ENCODE measurements at regions not wholly inside any gene's neighbourhood (a gene's known extent, or its start where the extent isn't known, plus 50 kb on each side); places are given as distances from the start of the nearest gene placed in this dataset.
"Not testable (repeated sequence)": the region's sequence is repeated elsewhere in the genome, so short reads cannot be mapped to it uniquely, and the experiment has no call there.

DNA sequence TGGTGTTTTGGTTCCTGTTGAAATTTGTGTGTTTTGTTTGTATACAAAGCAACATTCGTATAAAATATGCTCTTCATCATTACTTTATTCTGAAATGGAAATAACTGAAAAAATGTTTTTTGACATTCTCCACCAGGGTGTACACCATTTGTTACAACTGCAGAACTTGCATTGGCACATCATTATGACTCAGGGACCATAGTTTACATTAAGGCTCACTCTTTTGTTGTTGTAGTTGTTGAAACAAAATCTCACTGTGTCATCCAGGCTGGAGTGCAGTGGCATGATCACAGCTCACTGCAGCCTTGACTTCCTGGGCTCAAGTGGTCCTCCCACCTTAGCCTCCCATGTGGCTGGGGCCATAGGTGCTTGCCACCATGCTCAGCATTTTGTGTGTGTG is 676.6 kb downstream of the TDRD15 start:
- FAIRE-seq (no peak), DNase-seq (ENCODE audit: extremely low spot score, insufficient read length, low read depth) (no peak)

GRCh38 chr2:21803550-21803949 is 679.8 kb downstream of the TDRD15 start:
- FAIRE-seq (no peak), DNase-seq (ENCODE audit: extremely low spot score, insufficient read length, low read depth) (no peak)

DNA sequence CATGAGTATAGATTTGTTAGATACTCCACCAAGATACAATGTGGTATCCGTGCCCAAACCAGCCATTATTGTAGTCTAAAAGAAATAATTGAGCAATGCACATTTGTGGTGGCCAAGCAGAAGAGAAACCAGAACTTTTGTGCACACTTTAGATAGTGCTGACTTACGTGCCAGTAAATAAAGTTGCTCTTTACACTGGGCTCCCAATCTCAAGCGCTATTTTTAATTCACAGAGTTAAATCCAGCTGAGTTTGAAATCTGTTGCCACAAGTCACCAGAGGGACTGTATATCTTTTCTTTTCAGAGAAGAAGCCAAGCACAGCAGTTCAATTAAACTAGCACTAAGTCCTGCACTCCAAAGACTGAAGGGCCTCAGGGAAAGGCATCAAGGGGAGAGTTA is 680.4 kb downstream of the TDRD15 start:
- no peak for DNase-seq (ENCODE audit: extremely low spot score, insufficient read length, low read depth)
- no peak for FAIRE-seq

GRCh38 chr2:21811541-21811940 is 687.8 kb downstream of the TDRD15 start:
- DNase-seq (ENCODE audit: extremely low spot score, insufficient read length, low read depth) (no peak), FAIRE-seq (no peak)

DNA sequence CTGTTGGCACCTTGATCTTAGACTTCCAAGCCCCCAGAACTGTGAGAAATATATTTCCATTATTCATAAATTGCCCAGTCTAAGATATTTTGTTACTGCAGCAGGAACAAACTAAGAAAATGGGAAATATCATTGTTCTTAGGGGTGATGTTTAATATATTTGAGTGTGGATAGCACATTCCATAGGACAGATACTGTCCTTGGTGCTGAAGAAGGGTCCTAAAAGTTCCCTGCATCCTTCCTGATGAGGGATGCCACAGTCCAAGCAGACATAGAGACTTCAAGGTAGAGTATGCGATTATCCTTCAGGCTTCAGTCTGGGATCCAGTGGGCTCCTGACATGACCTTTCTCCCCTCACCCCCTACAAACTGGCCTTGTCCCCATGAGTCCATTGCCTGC is 689.0 kb downstream of the TDRD15 start:
- no peak for FAIRE-seq

GRCh38 chr2:21814588-21815149 is 690.9 kb downstream of the TDRD15 start:
- DNase-seq (ENCODE audit: extremely low spot score, insufficient read length, low read depth) (no peak), FAIRE-seq (no peak)

More for the DNA sequence above, 689.0 kb downstream of the TDRD15 start:
- DNase-seq (ENCODE audit: extremely low spot score, insufficient read length, low read depth) = no peak

DNA sequence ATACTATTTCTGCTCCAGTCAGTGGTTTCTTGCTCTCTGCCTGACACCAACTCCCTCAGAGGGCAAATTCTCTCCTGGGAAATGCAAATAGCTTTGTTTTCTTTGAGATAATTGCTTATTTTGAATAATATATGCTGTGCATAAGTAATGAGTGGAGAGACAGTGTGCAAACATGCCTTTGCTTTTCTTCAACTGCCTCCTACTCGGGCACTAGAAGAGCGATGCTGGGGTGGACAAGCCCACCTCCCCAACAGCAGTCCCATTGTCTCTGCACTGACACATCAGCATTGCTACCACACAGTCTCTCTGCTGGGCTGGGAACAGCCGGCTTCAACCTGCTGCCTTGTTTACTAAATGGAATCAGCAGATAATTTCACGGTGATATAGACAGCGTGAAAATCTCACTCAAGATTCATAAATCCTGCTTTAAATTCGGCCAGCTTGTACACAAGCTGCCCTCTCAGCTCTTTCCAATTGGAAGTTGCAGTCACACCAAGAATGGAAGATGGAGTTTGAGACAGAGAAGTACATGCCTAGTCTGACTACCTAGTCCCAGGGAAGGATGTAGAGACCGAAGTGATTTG is 694.5 kb downstream of the TDRD15 start:
- FAIRE-seq (no peak), DNase-seq (ENCODE audit: extremely low spot score, insufficient read length, low read depth) (no peak)

- no peak for FAIRE-seq
- no peak for DNase-seq (ENCODE audit: extremely low spot score, insufficient read length, low read depth)
Observed at GRCh38 chr2:21819454-21819853, 695.7 kb downstream of the TDRD15 start.

GRCh38 chr2:21820271-21820670 is 696.5 kb downstream of the TDRD15 start:
- FAIRE-seq (no peak), DNase-seq (ENCODE audit: extremely low spot score, insufficient read length, low read depth) (no peak)

DNA sequence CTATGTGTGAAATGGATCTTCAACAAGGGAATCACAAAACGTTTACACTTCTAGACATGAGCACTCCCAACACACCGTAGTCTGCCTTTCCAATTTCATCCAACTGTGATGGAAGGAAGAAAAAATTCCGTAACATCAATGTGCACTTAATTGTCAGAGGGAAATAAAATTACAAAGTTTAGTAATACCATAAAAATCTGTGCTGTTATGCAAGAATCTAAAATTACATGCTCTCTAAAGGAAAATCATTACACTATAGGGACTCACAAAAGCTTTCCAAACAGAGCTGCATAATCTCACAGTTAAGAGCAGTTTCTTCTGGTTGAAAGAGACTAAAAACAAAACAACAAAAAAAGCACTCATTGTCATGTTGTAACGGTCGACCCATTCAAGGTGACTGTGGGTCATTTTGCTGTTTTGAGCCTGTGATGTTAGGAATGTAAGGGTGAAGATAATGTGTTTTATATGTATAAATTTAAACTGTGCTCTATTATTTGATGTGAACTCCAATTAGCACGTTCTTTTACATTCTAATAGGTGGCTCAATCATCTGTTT is 698.0 kb downstream of the TDRD15 start:
- DNase-seq (ENCODE audit: extremely low spot score, insufficient read length, low read depth) (no peak), FAIRE-seq (no peak)

- no peak for FAIRE-seq
- DNase-seq (ENCODE audit: extremely low spot score, insufficient read length, low read depth) = no peak
Observed at GRCh38 chr2:21822505-21822904, 698.7 kb downstream of the TDRD15 start.

DNA sequence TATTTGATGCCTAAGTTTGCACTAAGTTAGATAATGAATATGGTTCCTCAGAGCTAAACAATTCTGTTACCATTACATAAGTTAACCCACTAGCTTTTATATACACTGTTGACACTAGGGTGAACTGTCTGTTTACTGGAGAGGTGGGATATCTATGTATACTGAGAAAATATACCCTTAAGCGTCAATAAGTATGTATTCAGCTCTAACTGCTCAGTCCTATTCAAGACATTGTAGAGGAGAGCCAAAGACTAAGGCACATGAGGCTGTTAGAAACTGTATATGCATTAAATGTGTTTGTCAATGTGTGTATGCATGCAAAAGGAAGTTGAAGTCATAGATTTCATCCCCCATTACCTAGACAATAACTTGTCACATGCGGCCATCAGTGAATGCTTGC is 710.0 kb downstream of the TDRD15 start:
- FAIRE-seq (no peak), DNase-seq (ENCODE audit: extremely low spot score, insufficient read length, low read depth) (no peak)

DNA sequence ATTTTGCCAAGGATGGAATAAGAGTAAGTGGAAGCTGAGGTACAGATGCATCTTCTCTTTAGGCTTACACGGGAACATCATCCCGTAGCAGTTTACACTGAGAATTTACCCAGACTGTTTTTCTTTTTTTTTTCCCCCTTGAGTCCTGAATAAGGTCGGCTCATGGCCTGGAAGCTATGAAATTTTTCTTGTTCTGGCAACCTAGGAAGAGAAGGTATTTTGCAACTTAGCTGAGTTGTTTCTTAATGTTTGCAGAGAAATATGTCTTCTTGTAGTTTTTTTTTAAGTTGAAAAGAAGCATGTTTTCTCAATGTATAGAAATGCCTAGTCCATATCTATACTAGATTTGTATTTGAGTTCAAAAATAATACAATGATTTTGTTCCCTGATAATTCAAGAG is 712.5 kb downstream of the TDRD15 start:
- FAIRE-seq (no peak), DNase-seq (ENCODE audit: extremely low spot score, insufficient read length, low read depth) (no peak)

DNA sequence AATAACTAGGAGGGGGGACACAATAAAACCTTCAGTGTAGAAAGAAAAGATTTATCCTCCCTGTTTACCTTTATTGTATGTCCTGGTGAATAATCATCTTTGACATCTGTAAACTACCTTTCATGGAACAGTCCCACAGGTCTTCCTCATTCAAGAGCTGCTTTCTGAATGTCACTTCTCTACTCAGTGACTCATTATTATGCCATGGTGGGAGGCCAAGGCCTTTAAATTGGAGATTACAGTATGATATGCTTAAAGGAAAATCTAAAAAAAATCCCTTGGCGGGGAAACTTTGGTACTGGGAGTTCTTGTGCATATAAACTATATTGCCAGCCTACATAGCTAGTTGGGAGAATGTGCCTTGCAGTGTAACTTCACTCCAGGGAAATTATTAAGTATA is 713.0 kb downstream of the TDRD15 start:
- no peak for DNase-seq (ENCODE audit: extremely low spot score, insufficient read length, low read depth)

DNA sequence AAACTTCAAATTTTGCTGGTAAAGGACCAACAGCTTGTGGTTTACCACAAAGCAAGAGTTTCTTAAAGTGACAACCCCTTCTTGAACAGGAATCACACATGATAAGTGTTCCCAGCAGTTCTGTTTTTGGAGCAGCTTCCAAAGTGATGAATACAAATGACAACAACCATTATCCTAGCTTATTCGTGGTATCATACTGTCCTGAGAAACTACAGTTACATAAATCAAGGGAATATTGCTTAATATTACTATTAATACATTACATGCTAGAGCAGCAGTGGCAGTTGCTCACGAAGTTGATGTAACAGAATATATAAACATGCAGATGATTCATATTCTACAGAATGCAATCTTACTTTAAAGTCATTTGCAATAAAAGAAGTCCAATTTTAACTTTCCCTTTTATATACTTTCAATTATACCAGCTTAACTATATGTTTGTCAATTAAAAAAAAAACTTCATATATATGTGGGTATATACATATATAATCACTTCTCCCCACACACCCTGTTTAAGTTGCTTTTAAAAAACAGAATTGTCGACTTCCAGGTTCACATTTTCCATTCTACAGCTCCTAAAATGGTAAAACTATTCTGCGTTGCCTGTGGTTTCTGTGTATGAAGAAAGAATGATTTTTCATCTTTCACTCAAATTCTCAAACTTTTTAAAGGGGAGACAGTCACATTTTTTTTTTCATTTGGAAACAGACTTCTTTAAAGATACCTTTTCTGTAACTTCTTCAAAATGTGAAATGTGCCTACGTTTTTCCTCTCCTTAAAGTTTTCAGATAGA is 713.6 kb downstream of the TDRD15 start:
- DNase-seq (ENCODE audit: extremely low spot score, insufficient read length, low read depth) (no peak), FAIRE-seq (no peak)

More for the DNA sequence above, 713.0 kb downstream of the TDRD15 start:
- no peak for FAIRE-seq

DNA sequence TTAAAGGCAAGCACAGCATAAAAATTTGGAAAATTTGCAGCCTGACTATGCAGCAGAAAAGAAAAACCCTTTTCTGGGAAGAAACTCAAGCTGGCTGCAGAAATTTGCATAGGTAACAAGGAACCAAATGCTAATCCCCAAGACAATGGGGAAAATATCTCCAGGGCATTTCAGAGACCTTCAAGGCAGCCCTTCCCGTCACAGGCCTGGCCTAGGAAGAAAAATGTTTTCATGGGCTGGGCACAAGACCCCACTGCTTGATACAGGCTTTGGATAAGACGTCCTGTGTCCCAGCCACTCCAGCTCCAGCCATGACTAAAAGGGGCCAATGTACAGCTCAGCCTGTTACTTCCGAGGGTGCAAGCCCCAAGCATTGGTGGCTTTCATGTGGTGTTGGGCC is 717.6 kb downstream of the TDRD15 start:
- FAIRE-seq = no peak
- no peak for DNase-seq (ENCODE audit: extremely low spot score, insufficient read length, low read depth)

- not testable (repeated sequence) for DNase-seq (ENCODE audit: extremely low spot score, insufficient read length, low read depth); FAIRE-seq
Observed at GRCh38 chr2:21850367-21850766, 726.6 kb downstream of the TDRD15 start.

DNA sequence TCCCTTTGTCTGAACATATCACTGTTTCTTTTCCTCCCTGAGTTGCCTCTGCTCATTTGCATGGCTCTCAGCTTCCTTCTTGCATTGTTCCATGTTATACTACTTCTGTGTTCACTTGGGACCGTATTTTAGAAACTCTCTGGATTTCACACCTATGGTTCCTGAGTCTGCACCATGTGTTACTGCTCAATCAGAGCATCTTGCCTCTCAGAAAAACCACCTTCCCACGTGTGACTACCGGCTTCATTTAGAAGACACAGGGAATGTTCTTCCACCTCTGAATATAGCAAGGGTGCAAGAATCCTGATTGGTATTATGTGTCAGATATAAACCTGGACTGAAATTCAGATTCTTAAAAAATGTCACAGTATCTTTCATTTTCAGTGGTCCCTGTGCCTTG is 731.2 kb downstream of the TDRD15 start:
- FAIRE-seq = no peak
- no peak for DNase-seq (ENCODE audit: extremely low spot score, insufficient read length, low read depth)

- DNase-seq (ENCODE audit: extremely low spot score, insufficient read length, low read depth) (no peak), FAIRE-seq (no peak)
Observed at GRCh38 chr2:21856708-21857107, 732.9 kb downstream of the TDRD15 start.

GRCh38 chr2:21860907-21861306 is 737.1 kb downstream of the TDRD15 start:
- FAIRE-seq = no peak

GRCh38 chr2:21866316-21866715 is 742.5 kb downstream of the TDRD15 start:
- DNase-seq (ENCODE audit: extremely low spot score, insufficient read length, low read depth) (no peak), FAIRE-seq (no peak)

More at GRCh38 chr2:21860907-21861306, 737.1 kb downstream of the TDRD15 start:
- DNase-seq (ENCODE audit: extremely low spot score, insufficient read length, low read depth) = no peak

Data from GM18507 (cell line).